ENCODE measurements at regions not wholly inside any gene's neighbourhood (a gene's known extent, or its start where the extent isn't known, plus 50 kb on each side); places are given as distances from the start of the nearest gene placed in this dataset.

DNA sequence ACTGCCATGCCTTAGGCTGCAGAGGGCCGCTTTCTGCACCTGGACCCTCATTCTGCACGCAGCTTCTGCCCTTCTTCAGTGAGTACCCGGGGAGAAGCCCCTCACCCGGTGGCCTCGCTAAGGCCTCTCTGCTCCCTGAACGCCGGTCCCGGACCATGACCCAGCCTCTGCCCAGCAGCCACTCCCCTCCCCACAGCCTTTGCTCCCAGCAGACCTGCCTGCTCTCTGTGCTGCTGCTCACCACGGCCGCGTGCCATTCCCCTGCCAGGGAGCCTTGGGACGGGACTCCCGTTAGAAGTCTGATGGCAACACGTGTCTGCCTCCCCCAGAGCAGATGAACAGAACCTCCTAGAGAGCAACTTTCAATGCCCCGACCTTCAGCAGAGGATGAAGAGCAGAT is 282.8 kb downstream of the NDUFA10 start:
- TF ChIP-seq RARB (CRISPR knock-in tag; IDR thresholded peaks at IDR 0.05) (no peak), ZNF70 (CRISPR knock-in tag; IDR thresholded peaks at IDR 0.05) (no peak)
- TF ChIP-seq, protein P1, sequence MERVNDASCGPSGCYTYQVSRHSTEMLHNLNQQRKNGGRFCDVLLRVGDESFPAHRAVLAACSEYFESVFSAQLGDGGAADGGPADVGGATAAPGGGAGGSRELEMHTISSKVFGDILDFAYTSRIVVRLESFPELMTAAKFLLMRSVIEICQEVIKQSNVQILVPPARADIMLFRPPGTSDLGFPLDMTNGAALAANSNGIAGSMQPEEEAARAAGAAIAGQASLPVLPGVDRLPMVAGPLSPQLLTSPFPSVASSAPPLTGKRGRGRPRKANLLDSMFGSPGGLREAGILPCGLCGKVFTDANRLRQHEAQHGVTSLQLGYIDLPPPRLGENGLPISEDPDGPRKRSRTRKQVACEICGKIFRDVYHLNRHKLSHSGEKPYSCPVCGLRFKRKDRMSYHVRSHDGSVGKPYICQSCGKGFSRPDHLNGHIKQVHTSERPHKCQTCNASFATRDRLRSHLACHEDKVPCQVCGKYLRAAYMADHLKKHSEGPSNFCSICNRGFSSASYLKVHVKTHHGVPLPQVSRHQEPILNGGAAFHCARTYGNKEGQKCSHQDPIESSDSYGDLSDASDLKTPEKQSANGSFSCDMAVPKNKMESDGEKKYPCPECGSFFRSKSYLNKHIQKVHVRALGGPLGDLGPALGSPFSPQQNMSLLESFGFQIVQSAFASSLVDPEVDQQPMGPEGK (CRISPR knock-in tag; IDR thresholded peaks at IDR 0.05; ENCODE audit: borderline replicate concordance) = no peak
- TF ChIP-seq, protein P2, sequence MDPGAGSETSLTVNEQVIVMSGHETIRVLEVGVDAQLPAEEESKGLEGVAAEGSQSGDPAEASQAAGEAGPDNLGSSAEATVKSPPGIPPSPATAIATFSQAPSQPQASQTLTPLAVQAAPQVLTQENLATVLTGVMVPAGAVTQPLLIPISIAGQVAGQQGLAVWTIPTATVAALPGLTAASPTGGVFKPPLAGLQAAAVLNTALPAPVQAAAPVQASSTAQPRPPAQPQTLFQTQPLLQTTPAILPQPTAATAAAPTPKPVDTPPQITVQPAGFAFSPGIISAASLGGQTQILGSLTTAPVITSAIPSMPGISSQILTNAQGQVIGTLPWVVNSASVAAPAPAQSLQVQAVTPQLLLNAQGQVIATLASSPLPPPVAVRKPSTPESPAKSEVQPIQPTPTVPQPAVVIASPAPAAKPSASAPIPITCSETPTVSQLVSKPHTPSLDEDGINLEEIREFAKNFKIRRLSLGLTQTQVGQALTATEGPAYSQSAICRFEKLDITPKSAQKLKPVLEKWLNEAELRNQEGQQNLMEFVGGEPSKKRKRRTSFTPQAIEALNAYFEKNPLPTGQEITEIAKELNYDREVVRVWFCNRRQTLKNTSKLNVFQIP (CRISPR knock-in tag; IDR thresholded peaks at IDR 0.05; ENCODE audit: borderline replicate concordance, low read depth) = no peak
